ENCODE measurements at regions not wholly inside any gene's neighbourhood (a gene's known extent, or its start where the extent isn't known, plus 50 kb on each side); places are given as distances from the start of the nearest gene placed in this dataset.

DNA sequence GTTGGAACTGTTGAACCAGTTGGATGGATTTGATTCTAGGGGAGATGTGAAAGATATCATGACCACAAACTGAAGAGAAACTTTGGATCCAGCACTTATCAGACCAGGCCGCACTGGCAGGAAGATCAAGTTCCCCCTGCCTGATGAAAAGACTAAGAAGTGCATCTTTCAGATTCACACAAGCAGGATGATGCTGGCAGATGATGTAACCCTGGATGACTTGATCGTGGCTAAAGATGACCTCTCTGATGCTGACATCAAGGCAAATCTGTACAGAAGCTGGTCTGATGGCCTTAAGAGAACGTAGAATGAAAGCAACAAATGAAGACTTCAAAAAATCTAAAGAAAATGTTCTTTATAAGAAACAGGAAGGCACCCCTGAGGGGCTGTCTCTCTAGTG lies 72.8 kb upstream of the CDYL start:
- no peaks in the 10 kb centered on the region for H3K36me3 ChIP-seq
- 66% methylated on average over 3 of the region's 3 CpGs for WGBS
- H3K4me1 ChIP-seq: no peaks in the 10 kb centered on the region
- H3K4me3 ChIP-seq: no peak overlapping the region
- H3K27ac ChIP-seq (replicated peaks in 1 of 4): no peak overlapping the region
- H3K9me3 ChIP-seq: peaks cover 0 to 14% (median 6%) of the 10 kb centered on the region in 4 donors
- no peaks in the 10 kb centered on the region for H3K27me3 ChIP-seq
- intact Hi-C loops (cut with DNase I): no loop called here
- no peak for DNase-seq (ENCODE audit: extremely low spot score)
- TF ChIP-seq POLR2AphosphoS5 (IDR thresholded peaks at IDR 0.05) (no peak), POLR2A (IDR thresholded peaks at IDR 0.05; ENCODE audit: low read depth) (no peak), EP300 (IDR thresholded peaks at IDR 0.05) (no peak)
- TF ChIP-seq, protein P1, sequence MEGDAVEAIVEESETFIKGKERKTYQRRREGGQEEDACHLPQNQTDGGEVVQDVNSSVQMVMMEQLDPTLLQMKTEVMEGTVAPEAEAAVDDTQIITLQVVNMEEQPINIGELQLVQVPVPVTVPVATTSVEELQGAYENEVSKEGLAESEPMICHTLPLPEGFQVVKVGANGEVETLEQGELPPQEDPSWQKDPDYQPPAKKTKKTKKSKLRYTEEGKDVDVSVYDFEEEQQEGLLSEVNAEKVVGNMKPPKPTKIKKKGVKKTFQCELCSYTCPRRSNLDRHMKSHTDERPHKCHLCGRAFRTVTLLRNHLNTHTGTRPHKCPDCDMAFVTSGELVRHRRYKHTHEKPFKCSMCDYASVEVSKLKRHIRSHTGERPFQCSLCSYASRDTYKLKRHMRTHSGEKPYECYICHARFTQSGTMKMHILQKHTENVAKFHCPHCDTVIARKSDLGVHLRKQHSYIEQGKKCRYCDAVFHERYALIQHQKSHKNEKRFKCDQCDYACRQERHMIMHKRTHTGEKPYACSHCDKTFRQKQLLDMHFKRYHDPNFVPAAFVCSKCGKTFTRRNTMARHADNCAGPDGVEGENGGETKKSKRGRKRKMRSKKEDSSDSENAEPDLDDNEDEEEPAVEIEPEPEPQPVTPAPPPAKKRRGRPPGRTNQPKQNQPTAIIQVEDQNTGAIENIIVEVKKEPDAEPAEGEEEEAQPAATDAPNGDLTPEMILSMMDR (IDR thresholded peaks at IDR 0.05): no peak

DNA sequence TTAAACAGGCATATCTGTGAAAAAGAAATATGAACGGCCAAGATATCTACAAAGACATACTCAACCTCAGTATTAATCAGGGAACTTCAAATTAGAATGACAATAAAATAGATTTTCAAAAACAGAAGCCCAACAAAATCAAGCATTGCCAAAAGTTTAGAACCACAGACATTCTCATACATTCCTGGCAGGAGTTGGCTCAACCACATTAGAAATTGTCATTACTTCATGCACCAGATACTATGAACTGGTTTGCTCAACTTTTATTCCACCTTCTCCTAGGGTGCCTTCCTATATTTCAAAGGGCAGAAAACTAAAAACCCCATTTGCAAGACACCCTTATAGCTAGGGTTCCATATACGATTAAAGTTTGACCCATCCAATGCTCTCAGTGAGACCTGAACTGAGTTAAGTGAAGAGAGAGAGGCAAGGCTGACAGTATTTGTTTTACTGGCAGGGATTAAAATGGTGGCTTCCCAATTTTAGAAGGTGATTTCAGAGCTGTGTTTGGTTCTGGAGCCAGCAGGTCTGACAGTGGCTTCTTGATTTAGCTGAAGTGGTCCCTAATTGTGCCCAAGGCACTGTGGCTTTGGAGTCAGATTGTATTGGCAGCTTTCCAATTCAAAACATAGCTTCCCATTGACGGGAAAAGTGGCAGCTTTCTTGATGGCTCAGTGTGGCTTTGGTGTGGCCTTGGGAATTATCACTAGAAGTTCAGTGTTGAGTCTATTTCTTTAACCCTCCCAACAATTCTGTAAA lies 77.1 kb upstream of the CDYL start:
- Histone ChIP-seq H3K4me1 (no peaks in the 10 kb centered on the region), H3K9me3 (no peaks in the 10 kb centered on the region), H3K27ac (replicated peaks in 1 of 4) (no peak overlapping the region), H3K36me3 (no peaks in the 10 kb centered on the region), H3K27me3 (no peaks in the 10 kb centered on the region), H3K4me3 (no peak overlapping the region)
- TF ChIP-seq, protein P1 (IDR thresholded peaks at IDR 0.05): no peak
- TF ChIP-seq POLR2AphosphoS5 (IDR thresholded peaks at IDR 0.05) (no peak), EP300 (IDR thresholded peaks at IDR 0.05) (no peak), POLR2A (IDR thresholded peaks at IDR 0.05; ENCODE audit: low read depth) (no peak)
- 84% methylated on average over 3 of the region's 3 CpGs for WGBS
- intact Hi-C loops (cut with DNase I): no loop called here
- no peak for DNase-seq (ENCODE audit: extremely low spot score)

DNA sequence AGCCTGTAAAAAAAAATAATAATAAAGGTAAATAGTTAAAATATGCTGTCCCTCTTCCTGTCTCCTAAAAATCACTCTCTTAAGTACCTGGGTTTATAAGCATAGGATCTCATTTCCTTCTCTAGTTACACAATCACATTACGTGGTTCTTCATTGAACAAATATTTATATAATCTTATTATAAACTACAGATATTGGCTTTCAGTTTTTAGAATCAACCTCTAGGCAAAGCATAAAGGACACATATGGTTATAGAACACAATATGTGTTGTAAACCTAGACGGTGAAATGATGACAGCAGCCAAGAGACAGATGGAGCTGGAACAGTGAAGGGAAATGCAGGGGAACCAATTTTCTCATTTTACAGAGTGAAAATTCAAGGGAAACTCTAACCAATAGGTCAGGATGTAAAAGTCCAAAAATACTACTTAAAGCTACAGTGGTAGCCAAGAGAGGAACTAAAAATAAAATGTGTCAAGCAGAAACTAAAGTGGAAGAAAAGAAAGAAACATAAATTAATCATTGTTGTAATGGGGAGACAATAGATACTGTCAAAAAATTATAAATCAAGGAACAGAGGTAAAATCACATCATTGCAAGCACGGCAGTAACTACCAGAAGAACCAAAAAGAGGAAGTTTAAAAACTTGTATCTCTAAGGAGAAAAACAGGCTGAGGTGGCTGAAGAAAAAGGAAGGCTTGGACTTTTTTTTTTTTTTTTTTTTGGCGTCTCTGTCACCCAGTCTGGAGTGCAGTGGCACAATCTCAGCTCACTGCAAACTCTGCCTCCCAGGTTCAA lies 82.8 kb upstream of the CDYL start:
- DNase-seq (ENCODE audit: extremely low spot score): no peak
- Histone ChIP-seq H3K27ac (replicated peaks in 1 of 4) (no peak overlapping the region), H3K4me1 (no peaks in the 10 kb centered on the region), H3K4me3 (no peak overlapping the region), H3K36me3 (no peaks in the 10 kb centered on the region), H3K9me3 (no peaks in the 10 kb centered on the region), H3K27me3 (no peaks in the 10 kb centered on the region)
- intact Hi-C loops (cut with DNase I): no loop called here
- 10% methylated on average over 4 of the region's 4 CpGs for WGBS
- TF ChIP-seq POLR2A (IDR thresholded peaks at IDR 0.05; ENCODE audit: low read depth) (no peak), POLR2AphosphoS5 (IDR thresholded peaks at IDR 0.05) (no peak), EP300 (IDR thresholded peaks at IDR 0.05) (no peak)
- TF ChIP-seq, protein P1 (IDR thresholded peaks at IDR 0.05): no peak

DNA sequence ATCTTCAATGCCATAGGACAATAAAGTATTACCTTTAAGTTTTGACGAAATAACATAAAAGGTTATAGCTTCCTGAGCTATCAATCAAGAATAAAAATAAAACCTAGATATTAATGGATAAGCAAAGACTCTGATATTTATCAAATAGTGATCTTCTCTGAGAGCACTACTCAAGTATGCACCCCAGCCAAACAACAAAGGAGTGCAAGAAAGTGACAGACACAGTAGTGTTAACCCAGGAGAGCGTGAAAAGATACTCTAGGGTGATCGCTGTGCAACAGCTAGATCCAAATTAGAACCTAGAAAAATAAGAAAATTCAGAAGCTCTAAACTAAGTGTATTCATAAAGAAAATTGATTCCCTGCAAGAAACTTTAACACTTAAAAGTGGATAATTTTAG lies 83.5 kb upstream of the CDYL start:
- H3K27me3 ChIP-seq: no peaks in the 10 kb centered on the region
- no peak for TF ChIP-seq POLR2A (IDR thresholded peaks at IDR 0.05; ENCODE audit: low read depth)
- no peak for TF ChIP-seq POLR2AphosphoS5 (IDR thresholded peaks at IDR 0.05)
- TF ChIP-seq EP300 (IDR thresholded peaks at IDR 0.05): no peak
- TF ChIP-seq, protein P1 (IDR thresholded peaks at IDR 0.05): no peak
- H3K4me3 ChIP-seq: no peak overlapping the region
- WGBS: 97% methylated on average over 3 of the region's 3 CpGs
- no peak overlapping the region for H3K27ac ChIP-seq (replicated peaks in 1 of 4)
- H3K4me1 ChIP-seq: no peaks in the 10 kb centered on the region
- H3K9me3 ChIP-seq: no peaks in the 10 kb centered on the region
- intact Hi-C loops (cut with DNase I): no loop called here
- DNase-seq (ENCODE audit: extremely low spot score): no peak
- no peaks in the 10 kb centered on the region for H3K36me3 ChIP-seq
